SHP77 (cell line): ENCODE measurements at regions not wholly inside any gene's neighbourhood (a gene's known extent, or its start where the extent isn't known, plus 50 kb on each side); places are given as distances from the start of the nearest gene placed in this dataset.
"Not testable (repeated sequence)": the region's sequence is repeated elsewhere in the genome, so short reads cannot be mapped to it uniquely, and the experiment has no call there.

Source experiments
- DNase-seq, 2 experiments: peaks; one replicate each; lab custom pipeline; 2025; lab: John Stamatoyannopoulos, UW

- DNase-seq: no peak
Observed at GRCh38 chr5:23235246-23235645, 272.2 kb upstream of the PRDM9 start.

GRCh38 chr5:23234197-23234596, 273.2 kb upstream of the PRDM9 start:
- DNase-seq: no peak

GRCh38 chr5:23223846-23224245, 283.6 kb upstream of the PRDM9 start:
- no peak for DNase-seq

DNA sequence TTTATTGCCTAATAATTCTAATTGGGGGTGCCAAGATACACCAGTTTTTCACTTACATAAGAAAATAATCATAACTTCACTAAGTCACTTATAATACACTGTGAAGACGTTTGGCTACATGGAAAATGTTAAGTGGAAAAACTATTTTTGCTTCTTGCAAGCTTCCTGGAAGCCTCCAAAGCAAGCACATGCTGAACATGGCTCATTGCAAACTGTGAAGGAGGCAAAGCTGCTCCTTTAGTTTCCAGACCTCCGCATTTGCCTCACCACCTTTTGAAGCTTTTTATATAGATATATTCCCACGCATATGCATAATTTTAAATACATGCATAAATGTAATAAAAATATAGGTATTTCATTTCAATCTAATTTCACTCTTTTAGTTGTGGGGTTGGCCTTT, 285.6 kb upstream of the PRDM9 start:
- no peak for DNase-seq

- DNase-seq: no peak
Observed at GRCh38 chr5:23217159-23217558, 290.2 kb upstream of the PRDM9 start.

GRCh38 chr5:23216345-23216744, 291.1 kb upstream of the PRDM9 start:
- DNase-seq: no peak

GRCh38 chr5:23208959-23209431, 298.4 kb upstream of the PRDM9 start:
- peak; percentile 78 to 81 for DNase-seq

DNA sequence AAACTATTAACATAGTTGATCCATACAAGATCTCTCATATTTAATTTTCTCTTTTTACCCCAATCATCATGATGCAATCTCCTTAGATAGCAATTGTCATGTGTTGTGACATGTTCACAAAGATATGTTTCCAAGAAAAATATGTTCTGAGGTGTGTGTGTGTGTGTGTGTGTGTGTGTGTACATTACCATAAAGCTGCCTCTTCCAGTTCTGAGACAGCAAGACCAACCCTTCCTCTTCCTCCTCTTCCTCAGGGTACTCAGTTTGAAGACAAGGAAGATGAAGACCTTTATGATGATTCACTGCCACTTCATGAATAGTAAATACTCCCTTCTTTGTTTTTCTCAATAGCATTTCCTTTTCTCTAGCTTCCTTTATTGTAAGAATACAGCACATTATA, 303.3 kb upstream of the PRDM9 start:
- DNase-seq: no peak

GRCh38 chr5:23169660-23170416, 316.7 kb upstream of the CDH12 start:
- no peak for DNase-seq

DNA sequence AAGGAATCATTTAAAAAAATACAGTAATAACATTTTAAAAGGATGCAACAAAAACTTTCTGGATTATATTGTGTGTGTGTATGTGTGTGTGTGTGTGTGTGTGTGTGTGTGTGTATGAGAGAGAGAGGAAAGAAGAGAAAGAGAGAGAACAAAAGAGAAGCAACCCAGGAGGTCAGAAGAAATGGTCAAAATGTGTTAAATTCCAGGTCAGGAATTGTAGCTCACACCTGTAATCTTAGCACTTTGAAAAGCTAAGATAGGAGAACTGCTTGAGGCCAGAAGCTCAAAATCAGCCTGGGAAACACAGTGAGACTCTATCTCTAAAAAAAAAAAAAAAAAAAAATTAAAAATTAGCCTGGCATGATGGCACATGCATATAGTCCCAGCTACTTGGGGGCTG, 311.8 kb upstream of the CDH12 start:
- DNase-seq: no peak

DNA sequence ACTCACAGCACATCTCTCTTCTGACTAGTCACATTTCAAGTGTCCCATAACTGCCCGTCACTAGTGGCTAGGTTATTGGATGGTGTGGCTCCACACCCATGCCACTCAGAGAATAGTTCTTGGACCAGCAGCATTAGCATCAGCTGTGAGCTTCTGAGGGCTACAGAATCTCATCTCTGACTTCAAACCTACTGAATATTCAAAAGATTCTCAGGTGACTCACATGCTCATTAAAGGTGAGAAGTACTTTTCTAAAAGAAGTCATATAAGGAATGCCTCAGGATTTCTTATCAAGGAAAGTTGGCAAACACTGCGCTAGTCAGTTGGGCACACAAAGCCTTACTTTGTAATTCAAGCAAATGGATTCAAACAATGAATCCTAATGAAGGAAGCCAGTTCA, 305.0 kb upstream of the CDH12 start:
- DNase-seq: no peak

DNA sequence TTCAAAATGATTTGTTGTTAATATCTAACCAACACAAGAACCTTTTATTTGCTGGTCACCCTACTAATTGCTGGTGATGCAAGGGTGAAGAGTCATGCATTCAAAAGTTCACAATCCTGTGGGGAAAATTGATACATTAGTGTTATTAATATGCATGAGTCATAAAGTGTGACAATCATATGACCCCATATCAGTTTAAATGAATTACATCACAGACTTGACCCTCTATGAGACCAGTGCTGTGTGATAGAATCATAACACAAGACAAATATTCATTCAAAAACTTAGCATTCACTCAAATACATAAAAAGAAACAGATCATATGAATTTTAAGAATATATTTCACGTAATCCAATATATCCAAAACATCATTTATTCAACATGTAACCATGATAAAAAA, 304.6 kb upstream of the CDH12 start:
- no peak for DNase-seq

DNA sequence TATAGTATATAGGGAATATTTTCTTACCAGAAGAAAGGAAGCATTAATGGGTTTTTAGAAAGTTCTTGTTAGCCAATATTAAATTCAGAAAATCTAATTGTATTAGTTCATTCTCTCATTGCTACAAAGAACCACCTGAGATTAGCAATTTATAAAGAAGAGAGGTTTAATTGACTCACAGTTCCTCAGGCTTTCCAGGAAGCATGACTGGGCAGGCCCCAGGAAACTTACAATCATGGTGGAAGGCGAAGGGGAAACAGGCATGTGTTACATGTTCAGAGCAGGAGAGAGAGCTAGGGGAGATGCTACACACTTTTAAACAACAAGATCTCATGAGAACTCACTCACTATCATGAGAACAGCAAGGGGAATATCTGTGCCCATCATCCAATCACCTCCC, 304.0 kb upstream of the CDH12 start:
- DNase-seq: no peak

DNA sequence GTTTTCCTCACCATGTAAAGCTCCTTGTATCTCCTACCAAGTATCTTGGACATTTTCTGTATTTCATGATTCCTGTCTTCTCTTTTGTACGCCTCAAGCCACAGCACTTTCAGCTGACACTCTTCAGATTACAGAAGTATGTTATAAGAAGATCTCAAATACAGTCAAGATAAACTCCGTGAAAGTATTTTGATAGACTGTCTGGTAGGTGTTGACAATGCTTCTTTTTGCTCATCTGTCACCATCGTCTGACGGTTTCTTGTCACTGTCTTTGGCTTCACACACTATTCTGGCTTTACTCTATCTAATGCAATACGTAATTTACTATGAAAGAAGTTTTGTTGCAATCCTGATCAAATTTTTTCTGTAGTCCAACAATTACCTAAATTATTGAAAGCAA, 294.5 kb upstream of the CDH12 start:
- DNase-seq: no peak

DNA sequence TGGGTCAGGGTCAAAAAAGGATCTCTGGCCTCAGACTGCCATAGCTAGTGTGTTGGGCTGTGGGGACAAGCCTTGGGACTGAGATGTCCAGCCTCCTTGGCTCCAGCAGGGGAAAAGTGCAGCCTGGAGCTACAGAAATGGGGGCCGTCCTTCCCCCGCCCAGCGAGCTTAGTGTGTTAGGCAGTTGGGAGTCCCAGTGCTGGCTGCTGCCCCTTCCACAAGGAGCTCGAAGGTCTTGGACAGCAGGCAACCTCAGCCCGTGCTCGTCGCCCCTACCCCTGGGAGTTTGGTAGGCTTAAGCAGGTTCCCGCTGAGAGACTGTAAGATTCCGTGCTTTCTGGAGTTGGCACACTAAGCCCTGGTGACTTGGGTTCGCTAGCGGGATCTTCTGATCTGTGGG, 293.0 kb upstream of the CDH12 start:
- DNase-seq: no peak

GRCh38 chr5:23139338-23140171, 286.4 kb upstream of the CDH12 start:
- DNase-seq: peak; percentile 36 to 43

DNA sequence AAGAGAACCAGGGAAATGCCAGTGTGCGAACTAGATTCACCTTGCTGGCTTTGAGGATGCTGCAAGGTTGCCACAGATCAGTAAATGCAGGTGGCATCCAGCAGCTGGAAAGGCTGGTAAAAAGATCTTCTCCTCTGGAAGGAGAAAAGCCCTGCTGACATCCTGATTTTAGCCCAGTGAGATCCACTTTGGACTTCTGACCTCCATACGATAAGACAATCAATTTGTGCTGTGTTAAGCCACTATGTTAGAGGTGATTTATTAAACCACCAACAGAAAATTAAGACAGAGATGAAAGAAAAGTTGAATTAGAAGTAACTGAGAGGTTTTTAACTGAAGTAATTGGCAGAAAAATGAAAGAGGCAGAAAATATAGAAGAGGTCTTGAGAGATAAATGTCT, 283.8 kb upstream of the CDH12 start:
- DNase-seq: no peak

- DNase-seq: peak in 1 of 2 experiments; percentile 26
Observed at GRCh38 chr5:23132231-23132630, 279.1 kb upstream of the CDH12 start.

DNA sequence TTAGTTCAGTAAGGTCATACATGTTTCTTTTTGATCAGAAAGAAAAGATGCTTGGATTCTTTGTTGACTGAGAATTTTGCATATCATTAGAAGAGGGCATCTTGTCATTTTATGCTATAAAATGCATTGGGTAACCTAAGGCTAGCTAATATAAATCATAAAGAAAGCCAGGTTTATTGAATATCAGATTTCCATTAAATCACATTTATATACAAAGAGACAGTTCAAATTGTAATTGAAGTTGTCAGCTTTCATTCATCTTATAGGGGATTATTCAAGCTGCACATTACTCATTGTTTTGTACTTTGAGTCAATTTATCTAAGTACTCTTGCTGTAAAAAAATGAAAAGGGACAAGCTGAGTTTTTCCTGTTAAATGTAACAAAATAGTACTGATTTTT, 259.1 kb upstream of the CDH12 start:
- no peak for DNase-seq

DNA sequence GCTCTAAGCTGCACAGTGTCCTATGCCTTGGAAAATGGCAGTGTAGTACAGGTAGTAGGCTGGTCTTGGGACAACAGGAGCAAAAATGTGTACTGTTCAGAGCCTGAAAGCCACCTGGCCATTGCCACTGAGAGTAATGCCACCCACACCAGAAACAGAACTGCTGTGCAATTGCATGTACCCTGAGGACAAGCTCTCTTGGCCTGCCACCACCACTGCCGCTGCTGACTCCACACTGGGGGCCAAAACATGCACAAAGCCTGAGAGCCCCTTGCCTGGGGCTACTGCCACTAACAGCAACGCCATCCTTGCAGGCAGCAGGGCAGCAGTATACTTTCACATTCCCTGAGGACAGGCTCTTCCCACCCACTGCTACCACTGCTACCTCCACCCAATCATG, 251.9 kb upstream of the CDH12 start:
- DNase-seq: no peak

DNA sequence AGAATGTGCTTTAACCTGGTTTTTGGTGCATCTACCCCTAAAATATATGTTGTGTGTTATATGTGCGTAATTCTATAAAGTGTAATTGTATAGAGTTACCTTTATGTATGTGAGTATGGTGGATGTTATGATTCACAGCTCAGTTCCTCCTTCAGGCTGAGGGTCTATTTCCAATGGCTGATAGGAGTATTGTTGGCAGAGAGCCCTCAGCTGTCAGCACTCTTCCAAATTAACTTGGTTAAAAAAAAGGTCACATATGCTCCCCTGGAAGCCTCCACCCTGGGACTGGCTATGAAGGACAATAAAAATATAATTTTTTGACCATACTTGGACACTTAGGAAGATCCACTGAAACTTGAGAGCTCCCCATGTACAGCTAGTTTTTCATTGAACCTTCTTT, 250.4 kb upstream of the CDH12 start:
- DNase-seq: no peak

DNA sequence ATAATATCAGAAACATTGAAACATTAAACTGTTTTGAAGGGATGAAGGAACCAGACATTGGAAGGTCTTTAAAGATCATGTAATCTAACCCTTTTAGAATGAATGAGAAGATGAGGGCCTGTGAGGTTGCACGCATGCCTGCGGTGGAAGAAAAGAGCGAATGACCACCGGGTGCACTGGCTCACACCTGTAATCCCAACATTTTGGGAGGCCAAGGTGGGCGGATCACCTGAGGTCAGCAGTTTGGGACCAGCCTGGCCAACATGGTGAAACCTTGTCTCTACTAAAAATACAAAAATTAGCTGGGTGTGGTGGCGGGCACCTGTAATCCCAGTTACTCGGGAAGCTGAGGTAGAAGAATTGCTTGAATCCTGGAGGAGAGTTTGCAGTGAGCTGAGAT, 242.3 kb upstream of the CDH12 start:
- DNase-seq: not testable (repeated sequence)

DNA sequence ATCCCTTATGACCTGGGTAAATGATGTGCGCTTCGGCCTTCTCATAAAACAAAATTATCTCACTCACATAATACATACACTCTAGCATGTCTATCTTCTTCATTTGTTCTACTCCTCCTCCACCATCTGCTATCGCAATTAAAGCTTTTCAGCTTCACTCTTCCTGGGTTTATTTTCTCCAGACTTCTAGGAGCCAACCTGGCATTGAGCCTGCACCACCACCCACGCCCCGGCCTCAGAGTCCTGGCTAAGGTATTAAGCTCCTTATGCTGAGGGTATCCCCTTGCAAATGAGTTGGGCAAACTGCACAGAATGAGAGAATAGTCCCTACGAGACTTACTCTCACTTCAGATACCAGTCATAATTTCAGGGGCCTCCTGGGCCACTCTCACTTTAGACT, 236.1 kb upstream of the CDH12 start:
- DNase-seq: no peak
